Cerebellar cortex (tissue), 1 donor: ENCODE measurements at regions not wholly inside any gene's neighbourhood (a gene's known extent, or its start where the extent isn't known, plus 50 kb on each side); places are given as distances from the start of the nearest gene placed in this dataset.

Source experiments
- DNase-seq: peaks from one replicate; pipeline ENCODE4 v3.0.0-alpha.2; 2015; ENCODE audit warnings: low spot score

- DNase-seq, result no peak
These were observed 117.2 kb upstream of the KLF6 start for GRCh38 chr10:3902054-3902808.

DNA sequence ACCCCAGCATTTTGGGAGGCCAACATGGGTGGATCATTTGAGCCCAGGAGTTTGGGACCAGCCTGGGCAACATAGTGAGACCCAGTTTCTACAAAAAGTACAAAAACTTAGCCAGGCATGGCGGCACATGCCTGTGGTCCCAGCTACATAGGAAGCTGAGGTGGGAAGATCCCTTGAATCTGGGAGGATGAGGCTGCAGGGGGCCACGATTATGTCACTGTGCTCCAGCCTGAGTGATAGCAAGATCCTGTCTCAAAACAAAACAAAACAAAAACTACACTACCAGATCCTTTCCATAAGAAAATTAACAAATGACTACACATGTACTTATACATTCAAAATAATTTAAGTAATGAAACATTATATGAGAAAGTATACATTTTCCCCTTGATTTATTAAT is 116.4 kb upstream of the KLF6 start:
- DNase-seq, result no peak

GRCh38 chr10:3900391-3900790 is 115.4 kb upstream of the KLF6 start:
- no peak for DNase-seq

- DNase-seq, result no peak
These were observed 113.8 kb upstream of the KLF6 start for GRCh38 chr10:3898821-3899220.

GRCh38 chr10:3897156-3897555 is 112.1 kb upstream of the KLF6 start:
- DNase-seq, result no peak

- DNase-seq, result no peak
These were observed 111.2 kb upstream of the KLF6 start for GRCh38 chr10:3896161-3896560.

- no peak for DNase-seq
These were observed 110.1 kb upstream of the KLF6 start for GRCh38 chr10:3895045-3895631.

GRCh38 chr10:3893901-3894563 is 109.0 kb upstream of the KLF6 start:
- no peak for DNase-seq

DNA sequence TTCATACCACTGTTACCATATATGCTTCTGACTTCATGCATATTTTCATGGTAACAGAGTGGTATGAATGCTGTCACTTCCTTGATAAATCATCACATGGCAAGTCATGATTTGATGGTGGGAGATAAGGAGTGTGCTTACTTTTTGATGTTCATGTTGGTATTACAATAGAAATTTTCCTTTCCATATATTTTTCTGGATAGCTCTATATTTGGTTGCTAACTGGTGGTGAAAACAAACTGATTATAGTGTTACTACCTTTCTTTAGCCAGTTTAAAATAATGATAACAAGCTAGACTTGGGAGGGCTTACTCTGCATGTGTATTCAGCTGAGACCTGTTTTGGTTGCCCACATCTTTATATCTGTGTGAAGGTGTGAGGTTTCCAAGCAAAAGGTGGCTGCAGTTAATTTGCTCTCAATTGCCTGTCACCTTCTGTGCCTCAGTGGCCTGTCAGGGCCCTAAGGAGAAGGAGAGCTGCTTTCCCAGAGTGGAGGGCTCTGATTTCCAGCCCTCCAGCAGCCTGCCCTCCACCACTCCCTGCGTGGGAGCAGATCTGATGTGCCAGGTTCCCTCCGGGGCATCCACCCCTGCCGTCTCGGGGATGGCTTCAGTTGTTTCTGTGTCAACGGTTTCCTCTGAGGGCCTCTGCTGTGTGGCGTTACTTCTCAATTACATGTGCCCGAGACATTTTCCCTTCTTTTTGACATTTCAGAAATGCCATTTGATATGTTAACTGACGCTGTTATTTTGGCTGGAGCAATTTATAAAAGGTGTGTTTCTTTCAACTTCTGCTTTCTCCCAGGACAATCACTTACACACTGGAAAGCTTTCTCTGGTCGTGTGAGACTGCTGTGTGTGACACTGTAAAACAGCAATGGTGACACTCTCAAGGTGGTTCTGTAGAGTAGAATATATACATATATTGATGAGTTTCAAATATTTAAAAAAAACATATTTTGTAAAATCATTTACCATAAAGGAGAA is 107.7 kb upstream of the KLF6 start:
- no peak for DNase-seq

DNA sequence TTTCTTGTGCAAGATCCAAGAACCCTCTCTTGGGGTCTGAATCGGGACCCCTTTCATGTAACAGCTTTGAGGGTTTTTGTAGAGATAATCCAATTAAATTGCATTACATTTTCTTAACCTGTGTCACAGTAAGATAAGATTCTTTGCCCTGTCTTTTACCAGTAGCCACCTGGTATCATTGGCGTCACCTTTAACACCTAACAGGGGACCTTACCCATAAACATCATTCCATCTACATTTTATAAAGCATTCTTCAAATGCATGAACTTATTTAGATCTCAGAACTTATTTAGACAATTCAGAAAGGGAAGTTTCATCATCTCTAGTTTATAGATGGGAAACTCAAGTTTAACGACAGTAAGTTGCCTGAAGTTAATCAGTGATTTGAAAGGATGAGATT is 106.4 kb upstream of the KLF6 start:
- DNase-seq, result no peak

DNA sequence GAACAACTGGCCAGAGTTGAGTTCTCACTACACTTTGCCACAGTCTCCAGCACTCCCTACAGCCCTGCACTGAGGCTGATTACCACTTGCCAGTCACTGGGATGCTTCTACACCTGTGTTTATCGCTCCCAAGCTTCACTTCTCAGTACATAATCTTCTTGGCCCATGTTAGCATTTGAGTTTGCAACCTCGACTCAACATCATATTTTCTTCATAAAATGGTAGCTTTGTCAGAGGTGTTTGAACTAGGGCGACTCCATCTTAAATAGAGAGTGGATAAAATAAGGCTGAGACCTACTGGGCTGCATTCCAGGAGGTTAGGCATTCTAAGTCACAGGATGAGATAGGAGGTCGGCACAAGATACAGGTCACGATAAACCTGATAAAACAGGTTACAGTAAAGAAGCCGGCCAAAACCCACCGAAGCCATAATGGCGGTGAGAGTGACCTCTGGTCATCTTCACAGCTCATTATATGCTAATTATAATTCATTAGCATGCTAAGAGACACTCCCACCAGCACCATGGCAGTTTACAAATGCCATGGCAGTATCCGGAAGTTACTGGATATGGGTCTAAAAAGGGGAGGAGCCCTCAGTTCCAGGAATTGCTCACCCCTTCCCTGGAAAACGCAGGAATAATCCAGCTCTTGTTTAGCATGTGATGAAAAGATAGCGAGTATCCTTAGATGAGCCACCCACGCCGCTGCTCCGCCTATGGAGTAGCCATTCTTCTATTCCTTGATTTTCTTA is 105.8 kb upstream of the KLF6 start:
- no peak for DNase-seq

DNA sequence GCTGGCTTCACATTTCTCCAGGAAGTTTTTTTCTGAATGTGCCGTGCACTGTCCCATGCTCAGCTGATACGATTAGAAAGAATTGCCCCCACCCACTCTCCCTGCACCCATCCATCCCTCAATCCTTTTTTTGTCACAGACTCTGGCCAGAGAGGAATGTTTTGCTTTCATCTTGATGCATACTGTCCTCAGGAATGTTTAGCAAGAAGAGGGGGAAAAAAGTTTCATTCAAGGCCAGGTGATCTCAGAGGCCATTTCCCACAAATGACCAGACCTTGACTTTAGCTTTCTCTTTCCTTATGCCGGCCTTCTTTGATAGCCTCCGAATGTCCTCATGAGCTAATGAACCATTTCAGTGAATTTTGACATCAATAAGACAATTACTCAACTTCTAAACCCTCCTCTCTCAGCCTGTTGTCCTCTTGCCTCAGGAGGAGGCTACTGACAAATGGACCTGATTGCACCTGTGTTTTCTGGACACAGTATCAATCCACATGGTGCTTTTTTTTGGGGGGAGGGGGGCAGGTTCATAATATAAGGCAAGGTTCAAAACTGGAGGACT is 105.0 kb upstream of the KLF6 start:
- DNase-seq, result peak; percentile 9

DNA sequence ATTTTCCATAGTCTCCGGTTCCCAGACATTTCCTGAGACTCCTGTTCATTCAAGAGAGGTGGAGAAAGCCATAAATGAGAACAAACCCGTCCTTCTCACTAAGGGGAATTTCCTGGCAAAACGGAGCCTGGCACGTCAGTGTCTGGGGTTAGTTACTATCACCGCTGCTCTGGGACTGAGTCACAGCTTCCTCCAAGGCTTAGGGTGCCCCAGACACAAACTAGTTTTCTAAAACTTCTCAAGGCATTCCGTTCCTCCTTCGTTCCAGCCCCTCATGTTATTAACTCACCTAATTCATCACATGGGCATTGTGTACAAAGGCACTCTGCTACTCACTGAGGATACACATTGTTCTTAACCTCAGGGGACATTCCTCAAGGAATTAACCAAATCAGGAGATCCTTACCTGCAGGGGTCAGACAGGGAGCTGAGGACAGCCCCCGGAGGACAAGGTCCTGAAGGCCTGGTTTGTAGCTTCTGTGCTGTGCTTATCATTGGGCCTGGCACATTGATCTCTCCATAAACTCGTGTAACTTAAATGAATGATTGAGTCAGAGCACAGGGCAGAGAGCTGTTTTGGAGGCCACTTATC is 103.0 kb upstream of the KLF6 start:
- peak; percentile 71 for DNase-seq

GRCh38 chr10:3887404-3887803 is 102.4 kb upstream of the KLF6 start:
- peak; percentile 14 for DNase-seq

DNA sequence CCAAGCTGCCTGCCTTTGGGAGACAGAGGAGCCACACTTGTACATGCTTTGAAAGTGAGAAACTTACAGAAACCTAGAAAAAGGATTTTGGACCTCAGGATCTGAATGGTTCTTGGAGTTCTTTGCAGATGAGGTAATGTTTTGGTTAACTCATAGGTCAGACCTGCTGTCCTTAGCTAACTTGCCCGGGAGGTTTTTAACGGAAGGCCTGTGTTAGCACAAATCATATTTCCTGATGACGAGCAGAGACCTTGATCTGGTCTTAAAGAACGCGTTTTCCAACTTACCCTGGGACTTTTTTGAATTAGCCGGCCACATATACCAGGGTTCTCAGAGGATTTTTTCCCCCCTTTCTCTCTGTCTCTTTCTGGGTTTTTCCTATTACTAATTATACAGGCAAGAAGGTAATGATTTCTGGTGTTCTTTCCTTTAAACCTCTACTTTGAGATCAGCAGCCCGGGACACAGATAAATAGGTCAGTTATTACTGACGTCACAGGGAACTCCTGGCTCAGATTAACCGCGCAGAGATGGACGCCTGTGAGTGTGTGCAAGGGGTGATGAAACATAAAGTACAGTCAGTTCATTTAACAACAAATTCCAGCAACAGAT is 101.7 kb upstream of the KLF6 start:
- peak; percentile 29 for DNase-seq

DNA sequence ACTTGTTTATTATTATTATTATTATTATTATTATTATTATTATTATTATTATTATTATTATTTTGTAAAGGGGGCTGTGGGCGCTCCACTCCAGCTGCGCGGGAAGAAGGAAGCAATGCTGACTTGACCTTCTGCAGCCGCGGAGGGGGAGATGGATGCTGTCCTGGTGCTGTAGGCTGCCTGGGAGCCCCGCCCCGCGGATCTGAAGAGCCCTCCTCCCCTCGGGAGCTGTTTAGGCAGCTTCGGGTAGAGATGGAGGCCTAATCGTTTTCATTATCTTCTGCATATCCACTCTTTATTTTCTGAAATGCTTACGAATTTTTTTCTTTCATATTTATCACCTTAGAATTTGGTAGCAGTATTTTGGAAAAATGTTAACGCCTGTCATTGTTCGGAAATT is 101.2 kb upstream of the KLF6 start:
- DNase-seq, result peak; percentile 23

GRCh38 chr10:3882855-3883254 is 97.8 kb upstream of the KLF6 start:
- no peak for DNase-seq

DNA sequence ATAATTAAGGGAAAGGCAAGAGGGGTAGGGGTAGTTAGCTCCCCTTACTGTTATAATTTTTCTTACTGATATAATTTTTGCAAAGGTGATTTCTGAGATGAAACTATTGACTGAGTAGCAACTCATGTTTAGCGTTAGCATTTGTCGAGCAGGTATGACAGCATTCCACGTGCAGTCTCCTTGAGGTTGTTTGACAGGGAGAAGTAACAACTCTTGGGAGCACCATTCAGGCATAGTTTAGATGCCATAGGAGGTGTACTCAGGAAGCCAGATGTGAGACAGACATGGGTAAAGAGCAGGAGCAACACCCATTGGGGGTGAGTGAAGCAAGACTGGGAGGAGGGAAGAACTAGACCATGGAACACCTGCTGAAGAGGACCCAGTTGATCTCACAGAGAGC is 96.6 kb upstream of the KLF6 start:
- no peak for DNase-seq

GRCh38 chr10:3879073-3879472 is 94.1 kb upstream of the KLF6 start:
- DNase-seq, result no peak
